ENCODE measurements at regions not wholly inside any gene's neighbourhood (a gene's known extent, or its start where the extent isn't known, plus 50 kb on each side); places are given as distances from the start of the nearest gene placed in this dataset.

DNA sequence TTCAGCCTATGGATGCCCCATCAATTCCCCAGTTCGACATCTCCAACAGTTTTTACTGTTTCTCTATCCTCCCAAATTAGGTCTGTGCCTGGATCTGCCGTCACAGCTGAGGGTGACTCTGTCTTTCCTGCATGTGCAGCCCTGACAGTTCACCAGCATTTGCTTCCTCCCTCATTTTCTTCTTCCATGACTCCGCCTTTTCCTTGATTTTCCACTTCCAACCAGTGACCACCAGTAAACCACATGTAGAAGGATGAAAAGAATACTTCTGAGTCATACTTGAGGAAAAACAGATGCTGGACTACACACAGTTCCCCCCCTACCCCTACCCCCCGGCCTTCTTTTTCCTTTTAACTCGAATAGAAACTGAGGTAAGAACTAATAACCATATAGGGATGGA is 311.8 kb upstream of the POM121L12 start:
- no peaks in the 10 kb centered on the region for H3K27me3 Mint-ChIP-seq
- ChIA-PET POLR2A (no interaction called here), CTCF (no interaction called here)
- TF ChIP-seq CTCF (IDR thresholded peaks at IDR 0.05), result no peak
- no peak overlapping the region for H3K27ac Mint-ChIP-seq
- intact Hi-C loops (cut with micrococcal nuclease), result no loop called here
- H3K4me3 Mint-ChIP-seq, result no peak overlapping the region
- no peaks in the 10 kb centered on the region for H3K36me3 Mint-ChIP-seq (ENCODE audit: low read depth)
- H3K4me1 Mint-ChIP-seq, result no peaks in the 10 kb centered on the region
- ATAC-seq (ENCODE audit: low read depth) (no peak), DNase-seq (no peak)
- H3K9me3 Mint-ChIP-seq, result peaks cover 11% of the 10 kb centered on the region

DNA sequence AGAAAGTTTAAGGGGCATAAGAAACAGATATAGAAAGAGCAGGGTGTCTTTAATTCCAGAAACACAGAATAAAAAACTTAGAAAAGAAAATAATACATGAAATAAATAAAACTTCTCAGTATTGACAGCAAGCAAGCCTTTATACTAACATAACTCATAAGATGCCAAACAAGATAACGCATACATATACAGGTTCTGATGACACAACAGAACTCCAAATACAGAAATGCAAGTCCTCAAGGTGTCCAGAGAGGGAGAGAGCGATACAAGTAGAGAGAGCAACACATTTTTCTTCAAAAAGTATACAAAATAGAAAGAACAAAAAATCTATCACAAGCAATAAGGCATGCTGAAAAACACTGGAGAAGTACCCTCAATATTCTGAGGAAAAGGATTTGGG is 314.6 kb upstream of the POM121L12 start:
- no peak for TF ChIP-seq CTCF (IDR thresholded peaks at IDR 0.05)
- Mint-ChIP-seq H3K27ac (no peak overlapping the region), H3K4me3 (no peak overlapping the region), H3K36me3 (ENCODE audit: low read depth) (no peaks in the 10 kb centered on the region), H3K27me3 (no peaks in the 10 kb centered on the region), H3K9me3 (peaks cover 10% of the 10 kb centered on the region), H3K4me1 (no peaks in the 10 kb centered on the region)
- ChIA-PET CTCF (no interaction called here), POLR2A (no interaction called here)
- ATAC-seq (ENCODE audit: low read depth) (no peak), DNase-seq (no peak)
- intact Hi-C loops (cut with micrococcal nuclease), result no loop called here

DNA sequence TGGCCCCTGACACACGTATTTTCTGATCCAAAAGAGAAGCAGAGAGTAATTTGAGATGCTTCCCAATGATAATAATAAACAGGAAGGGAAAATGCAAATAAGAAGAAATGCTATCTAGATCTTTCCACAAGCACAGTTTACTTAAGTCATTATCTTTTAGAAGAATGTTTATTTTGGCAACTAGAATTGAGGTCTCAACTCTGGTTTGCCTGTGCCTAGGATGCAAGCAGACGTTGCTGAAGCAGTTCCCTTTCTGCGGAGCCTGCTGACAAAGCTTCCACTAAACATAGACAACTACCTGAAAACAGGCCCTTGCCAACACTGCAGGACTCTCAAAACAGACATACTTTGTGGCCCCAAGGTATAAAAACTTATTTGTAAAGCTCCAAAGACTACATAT is 315.8 kb upstream of the POM121L12 start:
- Mint-ChIP-seq H3K36me3 (ENCODE audit: low read depth) (no peaks in the 10 kb centered on the region), H3K4me1 (no peaks in the 10 kb centered on the region), H3K9me3 (peaks cover 8% of the 10 kb centered on the region), H3K4me3 (no peak overlapping the region), H3K27ac (no peak overlapping the region), H3K27me3 (no peaks in the 10 kb centered on the region)
- ChIA-PET POLR2A (no interaction called here), CTCF (no interaction called here)
- no peak for TF ChIP-seq CTCF (IDR thresholded peaks at IDR 0.05)
- intact Hi-C loops (cut with micrococcal nuclease), result loop anchor here (10.0 kb wide), 1 partner anchor 55 kb away; no protein-coding TSS in a partner anchor
- ATAC-seq (ENCODE audit: low read depth) (no peak), DNase-seq (no peak)

DNA sequence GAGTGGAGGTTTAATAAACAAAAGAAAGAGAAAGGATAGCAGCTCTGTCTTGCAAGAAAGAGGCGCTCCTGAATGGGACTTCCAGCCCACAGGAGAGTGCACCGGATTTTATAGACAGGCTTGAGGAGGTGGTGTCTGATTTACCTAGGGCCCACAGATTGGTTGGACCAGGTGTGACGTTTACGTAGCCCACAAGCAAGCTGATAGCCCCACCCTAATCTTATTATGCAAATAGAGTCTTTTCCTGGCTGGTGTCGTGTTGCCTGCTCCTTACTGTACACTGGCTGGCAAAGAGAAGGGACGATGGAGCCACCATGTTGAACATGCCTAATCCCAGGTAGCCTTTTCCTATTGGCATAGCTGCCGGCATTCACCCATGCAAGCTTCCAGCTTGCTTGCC is 319.7 kb upstream of the POM121L12 start:
- intact Hi-C loops (cut with micrococcal nuclease), result loop anchor here (10.0 kb wide), 1 partner anchor 59 kb away; no protein-coding TSS in a partner anchor
- Mint-ChIP-seq H3K4me1 (no peaks in the 10 kb centered on the region), H3K27me3 (no peaks in the 10 kb centered on the region), H3K9me3 (peaks cover 13% of the 10 kb centered on the region), H3K36me3 (ENCODE audit: low read depth) (no peaks in the 10 kb centered on the region), H3K27ac (no peak overlapping the region), H3K4me3 (no peak overlapping the region)
- DNase-seq (no peak), ATAC-seq (ENCODE audit: low read depth) (no peak)
- ChIA-PET POLR2A (no interaction called here), CTCF (no interaction called here)
- no peak for TF ChIP-seq CTCF (IDR thresholded peaks at IDR 0.05)

DNA sequence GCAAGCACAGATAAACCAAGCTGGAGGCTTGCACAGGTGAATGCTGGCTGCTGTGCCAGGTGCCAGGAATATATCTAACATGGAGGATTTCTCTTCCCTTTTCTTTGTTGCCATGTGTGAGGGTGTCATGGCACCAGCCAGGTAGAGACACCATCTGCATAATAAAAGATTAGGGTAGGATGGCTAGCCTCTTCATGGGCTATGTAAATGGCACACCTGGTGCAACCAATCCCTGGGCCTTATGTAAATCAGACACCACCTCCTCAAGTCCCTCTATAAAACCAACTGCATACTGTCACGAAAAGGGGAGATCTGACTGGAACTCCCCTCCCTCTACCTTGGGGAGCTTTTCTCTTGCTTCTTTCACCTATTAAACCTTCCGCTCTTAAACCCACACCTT is 322.5 kb upstream of the POM121L12 start:
- no peak for TF ChIP-seq CTCF (IDR thresholded peaks at IDR 0.05)
- H3K27me3 Mint-ChIP-seq, result no peaks in the 10 kb centered on the region
- intact Hi-C loops (cut with micrococcal nuclease), result loop anchor here (10.0 kb wide), 1 partner anchor 62 kb away; no protein-coding TSS in a partner anchor
- no peak overlapping the region for H3K4me3 Mint-ChIP-seq
- POLR2A ChIA-PET, result no interaction called here
- no peak for ATAC-seq (ENCODE audit: low read depth)
- H3K9me3 Mint-ChIP-seq, result peaks cover 19% of the 10 kb centered on the region
- CTCF ChIA-PET, result no interaction called here
- no peak for DNase-seq
- no peaks in the 10 kb centered on the region for H3K4me1 Mint-ChIP-seq
- H3K27ac Mint-ChIP-seq, result no peak overlapping the region
- no peaks in the 10 kb centered on the region for H3K36me3 Mint-ChIP-seq (ENCODE audit: low read depth)

Measured in activated B cell treated with CpG ODN at 0.5 μM for 24 hours (primary cell).